ENCODE measurements at regions not wholly inside any gene's neighbourhood (a gene's known extent, or its start where the extent isn't known, plus 50 kb on each side); places are given as distances from the start of the nearest gene placed in this dataset.
"Not testable (repeated sequence)": the region's sequence is repeated elsewhere in the genome, so short reads cannot be mapped to it uniquely, and the experiment has no call there.

GRCh38 chr9:110005521-110005920, 202.4 kb downstream of the C9orf152 start:
- not testable (repeated sequence) for H3K27me3 ChIP-seq (ENCODE audit: control insufficient read depth in 1 of 2, insufficient read depth in 2 of 2, low read length in 2 of 2); H3K27ac ChIP-seq (ENCODE audit: low read length); H3K4me3 ChIP-seq (ENCODE audit: low read length in 2 of 2); H3K9me3 ChIP-seq (ENCODE audit: control insufficient read depth in 2 of 2, low read length in 2 of 2); H3K4me1 ChIP-seq (ENCODE audit: control insufficient read depth, insufficient read depth, low read length); H3K9ac ChIP-seq (ENCODE audit: low read length in 2 of 2); H3K36me3 ChIP-seq (ENCODE audit: control insufficient read depth in 2 of 2, insufficient read depth in 2 of 2, low read length in 2 of 2)

GRCh38 chr9:110006657-110007056, 201.3 kb downstream of the C9orf152 start:
- Histone ChIP-seq H3K36me3 (ENCODE audit: control insufficient read depth in 2 of 2, insufficient read depth in 2 of 2, low read length in 2 of 2) (no peaks in the 10 kb centered on the region), H3K9ac (ENCODE audit: low read length in 2 of 2) (no peak overlapping the region)

GRCh38 chr9:110007477-110008270, 200.3 kb downstream of the C9orf152 start:
- no peak overlapping the region for H3K27ac ChIP-seq (ENCODE audit: low read length)
- no peaks in the 10 kb centered on the region for H3K36me3 ChIP-seq (ENCODE audit: control insufficient read depth in 2 of 2, insufficient read depth in 2 of 2, low read length in 2 of 2)
- H3K9ac ChIP-seq (ENCODE audit: low read length in 2 of 2), result no peak overlapping the region
- no peaks in the 10 kb centered on the region for H3K9me3 ChIP-seq (ENCODE audit: control insufficient read depth in 2 of 2, low read length in 2 of 2)
- H3K4me1 ChIP-seq (ENCODE audit: control insufficient read depth, insufficient read depth, low read length), result no peaks in the 10 kb centered on the region
- H3K4me3 ChIP-seq (ENCODE audit: low read length in 2 of 2), result no peak overlapping the region
- no peaks in the 10 kb centered on the region for H3K27me3 ChIP-seq (ENCODE audit: control insufficient read depth in 1 of 2, insufficient read depth in 2 of 2, low read length in 2 of 2)

More at GRCh38 chr9:110006657-110007056, 201.3 kb downstream of the C9orf152 start:
- Histone ChIP-seq H3K9me3 (ENCODE audit: control insufficient read depth in 2 of 2, low read length in 2 of 2) (no peaks in the 10 kb centered on the region), H3K4me3 (ENCODE audit: low read length in 2 of 2) (no peak overlapping the region), H3K4me1 (ENCODE audit: control insufficient read depth, insufficient read depth, low read length) (no peaks in the 10 kb centered on the region), H3K27ac (ENCODE audit: low read length) (no peak overlapping the region), H3K27me3 (ENCODE audit: control insufficient read depth in 1 of 2, insufficient read depth in 2 of 2, low read length in 2 of 2) (no peaks in the 10 kb centered on the region)

- Histone ChIP-seq H3K27me3 (ENCODE audit: control insufficient read depth in 1 of 2, insufficient read depth in 2 of 2, low read length in 2 of 2) (no peaks in the 10 kb centered on the region), H3K36me3 (ENCODE audit: control insufficient read depth in 2 of 2, insufficient read depth in 2 of 2, low read length in 2 of 2) (no peaks in the 10 kb centered on the region), H3K27ac (ENCODE audit: low read length) (no peak overlapping the region), H3K4me3 (ENCODE audit: low read length in 2 of 2) (no peak overlapping the region), H3K9ac (ENCODE audit: low read length in 2 of 2) (no peak overlapping the region), H3K9me3 (ENCODE audit: control insufficient read depth in 2 of 2, low read length in 2 of 2) (no peaks in the 10 kb centered on the region), H3K4me1 (ENCODE audit: control insufficient read depth, insufficient read depth, low read length) (no peaks in the 10 kb centered on the region)
Measured at GRCh38 chr9:110008663-110009062, 199.3 kb downstream of the C9orf152 start.

GRCh38 chr9:110011628-110012320, 196.2 kb downstream of the C9orf152 start:
- no peak overlapping the region for H3K4me3 ChIP-seq (ENCODE audit: low read length in 2 of 2)

GRCh38 chr9:110013064-110013463, 194.9 kb downstream of the C9orf152 start:
- H3K27ac ChIP-seq (ENCODE audit: low read length), result no peak overlapping the region
- no peaks in the 10 kb centered on the region for H3K36me3 ChIP-seq (ENCODE audit: control insufficient read depth in 2 of 2, insufficient read depth in 2 of 2, low read length in 2 of 2)
- no peak overlapping the region for H3K9ac ChIP-seq (ENCODE audit: low read length in 2 of 2)
- no peaks in the 10 kb centered on the region for H3K27me3 ChIP-seq (ENCODE audit: control insufficient read depth in 1 of 2, insufficient read depth in 2 of 2, low read length in 2 of 2)
- no peaks in the 10 kb centered on the region for H3K4me1 ChIP-seq (ENCODE audit: control insufficient read depth, insufficient read depth, low read length)
- H3K4me3 ChIP-seq (ENCODE audit: low read length in 2 of 2), result no peak overlapping the region
- H3K9me3 ChIP-seq (ENCODE audit: control insufficient read depth in 2 of 2, low read length in 2 of 2), result no peaks in the 10 kb centered on the region

More at GRCh38 chr9:110011628-110012320, 196.2 kb downstream of the C9orf152 start:
- H3K27ac ChIP-seq (ENCODE audit: low read length), result no peak overlapping the region
- H3K4me1 ChIP-seq (ENCODE audit: control insufficient read depth, insufficient read depth, low read length), result no peaks in the 10 kb centered on the region
- H3K27me3 ChIP-seq (ENCODE audit: control insufficient read depth in 1 of 2, insufficient read depth in 2 of 2, low read length in 2 of 2), result no peaks in the 10 kb centered on the region
- no peaks in the 10 kb centered on the region for H3K9me3 ChIP-seq (ENCODE audit: control insufficient read depth in 2 of 2, low read length in 2 of 2)
- H3K36me3 ChIP-seq (ENCODE audit: control insufficient read depth in 2 of 2, insufficient read depth in 2 of 2, low read length in 2 of 2), result no peaks in the 10 kb centered on the region
- no peak overlapping the region for H3K9ac ChIP-seq (ENCODE audit: low read length in 2 of 2)

GRCh38 chr9:110015759-110016158, 192.2 kb downstream of the C9orf152 start:
- Histone ChIP-seq H3K27me3 (ENCODE audit: control insufficient read depth in 1 of 2, insufficient read depth in 2 of 2, low read length in 2 of 2) (no peaks in the 10 kb centered on the region), H3K4me3 (ENCODE audit: low read length in 2 of 2) (no peak overlapping the region), H3K27ac (ENCODE audit: low read length) (no peak overlapping the region), H3K36me3 (ENCODE audit: control insufficient read depth in 2 of 2, insufficient read depth in 2 of 2, low read length in 2 of 2) (no peaks in the 10 kb centered on the region), H3K9me3 (ENCODE audit: control insufficient read depth in 2 of 2, low read length in 2 of 2) (no peaks in the 10 kb centered on the region), H3K4me1 (ENCODE audit: control insufficient read depth, insufficient read depth, low read length) (no peaks in the 10 kb centered on the region), H3K9ac (ENCODE audit: low read length in 2 of 2) (no peak overlapping the region)

GRCh38 chr9:110016340-110016739, 191.6 kb downstream of the C9orf152 start:
- Histone ChIP-seq H3K4me3 (ENCODE audit: low read length in 2 of 2) (no peak overlapping the region), H3K36me3 (ENCODE audit: control insufficient read depth in 2 of 2, insufficient read depth in 2 of 2, low read length in 2 of 2) (no peaks in the 10 kb centered on the region), H3K27ac (ENCODE audit: low read length) (no peak overlapping the region), H3K9me3 (ENCODE audit: control insufficient read depth in 2 of 2, low read length in 2 of 2) (no peaks in the 10 kb centered on the region), H3K27me3 (ENCODE audit: control insufficient read depth in 1 of 2, insufficient read depth in 2 of 2, low read length in 2 of 2) (no peaks in the 10 kb centered on the region), H3K4me1 (ENCODE audit: control insufficient read depth, insufficient read depth, low read length) (no peaks in the 10 kb centered on the region), H3K9ac (ENCODE audit: low read length in 2 of 2) (no peak overlapping the region)

- H3K27ac ChIP-seq (ENCODE audit: low read length); H3K4me3 ChIP-seq (ENCODE audit: low read length in 2 of 2); H3K4me1 ChIP-seq (ENCODE audit: control insufficient read depth, insufficient read depth, low read length); H3K9ac ChIP-seq (ENCODE audit: low read length in 2 of 2); H3K36me3 ChIP-seq (ENCODE audit: control insufficient read depth in 2 of 2, insufficient read depth in 2 of 2, low read length in 2 of 2); H3K27me3 ChIP-seq (ENCODE audit: control insufficient read depth in 1 of 2, insufficient read depth in 2 of 2, low read length in 2 of 2); H3K9me3 ChIP-seq (ENCODE audit: control insufficient read depth in 2 of 2, low read length in 2 of 2): not testable (repeated sequence)
Measured at GRCh38 chr9:110020216-110020615, 187.7 kb downstream of the C9orf152 start.

GRCh38 chr9:110021891-110022290, 186.1 kb downstream of the C9orf152 start:
- Histone ChIP-seq H3K36me3 (ENCODE audit: control insufficient read depth in 2 of 2, insufficient read depth in 2 of 2, low read length in 2 of 2) (no peaks in the 10 kb centered on the region), H3K9me3 (ENCODE audit: control insufficient read depth in 2 of 2, low read length in 2 of 2) (no peaks in the 10 kb centered on the region), H3K9ac (ENCODE audit: low read length in 2 of 2) (no peak overlapping the region), H3K27me3 (ENCODE audit: control insufficient read depth in 1 of 2, insufficient read depth in 2 of 2, low read length in 2 of 2) (no peaks in the 10 kb centered on the region), H3K4me3 (ENCODE audit: low read length in 2 of 2) (no peak overlapping the region), H3K27ac (ENCODE audit: low read length) (no peak overlapping the region), H3K4me1 (ENCODE audit: control insufficient read depth, insufficient read depth, low read length) (no peaks in the 10 kb centered on the region)

GRCh38 chr9:110023221-110023620, 184.7 kb downstream of the C9orf152 start:
- H3K9me3 ChIP-seq (ENCODE audit: control insufficient read depth in 2 of 2, low read length in 2 of 2); H3K27ac ChIP-seq (ENCODE audit: low read length); H3K4me1 ChIP-seq (ENCODE audit: control insufficient read depth, insufficient read depth, low read length); H3K4me3 ChIP-seq (ENCODE audit: low read length in 2 of 2); H3K36me3 ChIP-seq (ENCODE audit: control insufficient read depth in 2 of 2, insufficient read depth in 2 of 2, low read length in 2 of 2); H3K9ac ChIP-seq (ENCODE audit: low read length in 2 of 2); H3K27me3 ChIP-seq (ENCODE audit: control insufficient read depth in 1 of 2, insufficient read depth in 2 of 2, low read length in 2 of 2): not testable (repeated sequence)

Data from stomach smooth muscle (tissue), 2 donors.